A549 (cell line): ENCODE measurements at regions not wholly inside any gene's neighbourhood (a gene's known extent, or its start where the extent isn't known, plus 50 kb on each side); places are given as distances from the start of the nearest gene placed in this dataset.

Source experiments
- ATAC-seq, 2 experiments: fragments of 200-7000 bp in 1 of 2; fragments of >200 bp in 1 of 2; cut with Nextera tagmentation in 1 of 2; cut with Tn5 transposase in 1 of 2; 3 replicates each; pipeline versions ENCODE4 v1.8.0 to v1.9.1; 2018 to 2020; ENCODE audit warnings: mild to moderate bottlenecking in 1 of 2, moderate library complexity in 1 of 2
- CTCF ChIA-PET: fragments of 300-600 bp; sonication (Branson Sonifier 250); formaldehyde crosslinking; extraction: SDS; loops from one replicate; lab custom pipeline; 2021; ENCODE audit warnings: antibody characterized with exemption, inconsistent platforms; lab: Yijun Ruan, JAX
- POLR2A ChIA-PET: fragments of 350-600 bp; formaldehyde crosslinking; extraction: SDS; loops from one replicate; lab custom pipeline; 2021; ENCODE audit warnings: antibody characterized with exemption, inconsistent platforms; lab: Yijun Ruan, JAX
- DNase-seq, 2 experiments: peaks; one replicate each; pipeline versions ENCODE4 v3.0.0 to v3.0.0-alpha.2; 2011 to 2016; ENCODE audit warnings: low read depth in 1 of 2, low spot score in 1 of 2
- FAIRE-seq: peaks from 2 replicates; lab custom pipeline; 2011; peaks lifted over from hg19 to GRCh38; lab: Jason Lieb, UNC
- H3K27ac ChIP-seq, 2 experiments: fragments of >200 bp; sonication (Bioruptor Twin); formaldehyde crosslinking; 3 replicates each; pipeline ENCODE4 v1.5.1; 2016 to 2017
- H3K4me1 ChIP-seq: fragments of >200 bp; sonication (Bioruptor Twin); formaldehyde crosslinking; 3 replicates; pipeline ENCODE4 v1.6.1; 2016
- H3K4me2 ChIP-seq: fragments of >200 bp; sonication (Bioruptor Twin); formaldehyde crosslinking; 3 replicates; pipeline ENCODE4 v1.6.1; 2016
- H3K4me3 ChIP-seq: fragments of >200 bp; sonication (Bioruptor Twin); formaldehyde crosslinking; 3 replicates; pipeline ENCODE4 v1.5.1; 2016
- H3K9me3 ChIP-seq: fragments of >200 bp; sonication (Bioruptor Twin); formaldehyde crosslinking; 3 replicates; pipeline ENCODE4 v1.6.1; 2016
- CBX2 ChIP-seq: fragments of 200-600 bp; sonication (generic); IDR thresholded peaks from 2 replicates; pipeline ENCODE4 v1.6.1; 2016; ENCODE audit warnings: low read depth, mild to moderate bottlenecking, borderline replicate concordance
- CBX8 ChIP-seq: fragments of 200-600 bp; sonication (generic); IDR thresholded peaks from 2 replicates; pipeline ENCODE4 v1.6.1; 2016
- CEBPB ChIP-seq, 2 experiments: fragments of >200 bp in 1 of 2; sonication (Bioruptor Twin) in 1 of 2; formaldehyde crosslinking in 1 of 2; IDR thresholded peaks; 2 replicates each; pipeline ENCODE4 v1.6.1; 2012 to 2016
- CHD2 ChIP-seq: fragments of 150-350 bp; IDR thresholded peaks from 2 replicates; pipeline ENCODE4 v1.6.1; 2014; ENCODE audit warnings: low read length; ENCODE audit not compliant: partially characterized antibody
- EHMT2 ChIP-seq: fragments of 200-600 bp; sonication (generic); IDR thresholded peaks from 2 replicates; pipeline ENCODE4 v1.6.1; 2016; ENCODE audit warnings: antibody characterized with exemption, low read depth, mild to moderate bottlenecking, moderate library complexity
- ESRRA ChIP-seq: fragments of 150-350 bp; IDR thresholded peaks from 2 replicates; pipeline ENCODE4 v1.6.1; 2014; ENCODE audit warnings: mild to moderate bottlenecking, low read length, borderline replicate concordance
- FOXS1 ChIP-seq: fragments of 250-450 bp; sonication (Bioruptor Pico); IDR thresholded peaks from 2 replicates; pipeline ENCODE4 v1.5.0; 2020; ENCODE audit warnings: mild to moderate bottlenecking, moderate library complexity
- GATA3 ChIP-seq: IDR thresholded peaks from 2 replicates; pipeline ENCODE4 v1.6.1; 2012; ENCODE audit warnings: borderline replicate concordance
- KDM1A ChIP-seq: fragments of 200-600 bp; sonication (generic); IDR thresholded peaks from 2 replicates; pipeline ENCODE4 v1.6.1; 2016; ENCODE audit warnings: low read depth, mild to moderate bottlenecking
- KDM5A ChIP-seq: fragments of 200-600 bp; sonication (generic); IDR thresholded peaks from 2 replicates; pipeline ENCODE4 v1.6.1; 2016; ENCODE audit warnings: antibody characterized with exemption, mild to moderate bottlenecking
- MAFK ChIP-seq: fragments of 450-650 bp; IDR thresholded peaks from 2 replicates; pipeline ENCODE4 v1.6.1; 2014; ENCODE audit not compliant: partially characterized antibody
- MYC ChIP-seq: IDR thresholded peaks from 2 replicates; pipeline ENCODE4 v1.6.1; 2012; ENCODE audit warnings: mild to moderate bottlenecking, inconsistent platforms, low read length, improper control_type of control experiment, borderline replicate concordance
- NFE2L2 ChIP-seq: fragments of 150-350 bp; conservative IDR thresholded peaks from 2 replicates; pipeline ENCODE4 v1.6.1; 2014; ENCODE audit warnings: low read length
- POLR2AphosphoS2 ChIP-seq: conservative IDR thresholded peaks from 2 replicates; pipeline ENCODE4 v1.6.1; 2012; ENCODE audit warnings: low read length, improper control_type of control experiment, inconsistent platforms
- RAD21 ChIP-seq, 2 experiments: fragments of >200 bp in 1 of 2; sonication (Bioruptor Twin) in 1 of 2; formaldehyde crosslinking in 1 of 2; IDR thresholded peaks in 1 of 2; conservative IDR thresholded peaks in 1 of 2; 2 replicates in 1 of 2; 3 replicates in 1 of 2; pipeline ENCODE4 v1.6.1; 2012 to 2018; ENCODE audit warnings: inconsistent platforms in 1 of 2
- RARB ChIP-seq: fragments of 250-450 bp; sonication (Bioruptor Pico); IDR thresholded peaks from 2 replicates; pipeline ENCODE4 v1.8.0; 2021; ENCODE audit warnings: mild to moderate bottlenecking, moderate library complexity
- RFX5 ChIP-seq: fragments of 450-650 bp; IDR thresholded peaks from 2 replicates; pipeline ENCODE4 v1.7.1; 2014; ENCODE audit warnings: antibody characterized with exemption, mild to moderate bottlenecking, moderate library complexity
- RNF2 ChIP-seq: fragments of 200-600 bp; sonication (generic); IDR thresholded peaks from 2 replicates; pipeline ENCODE4 v1.6.1; 2016; ENCODE audit warnings: low read depth, mild to moderate bottlenecking, antibody characterized with exemption, moderate library complexity, borderline replicate concordance
- TP53 ChIP-seq: fragments of 250-450 bp; sonication (Bioruptor Pico); IDR thresholded peaks from 2 replicates; pipeline ENCODE4 v1.5.0; 2021; ENCODE audit warnings: mild to moderate bottlenecking, moderate library complexity
- ZNF302 ChIP-seq: fragments of 250-450 bp; sonication (Bioruptor Pico); IDR thresholded peaks from 2 replicates; pipeline ENCODE4 v1.9.0; 2021; ENCODE audit warnings: inconsistent platforms, mild to moderate bottlenecking, moderate library complexity
- WGBS: methylation state at CpG from one replicate; pipeline ENCODE4 v1.1.6; 2017; ENCODE audit errors: missing lambda C conversion rate; 5-methylcytosine and 5-hydroxymethylcytosine counted together
- TF ChIP-seq, protein P1 (sequence below): fragments of >200 bp; sonication (Bioruptor Twin); formaldehyde crosslinking; IDR thresholded peaks from 3 replicates; pipeline ENCODE4 v1.5.1; 2016
- TF ChIP-seq, protein P2 (sequence below): IDR thresholded peaks from 2 replicates; pipeline ENCODE4 v1.6.1; 2012; ENCODE audit warnings: low read depth, borderline replicate concordance
- TF ChIP-seq, protein P3 (sequence below): fragments of 250-450 bp; sonication (Bioruptor Pico); IDR thresholded peaks from 2 replicates; pipeline ENCODE4 v1.5.0; 2021; ENCODE audit warnings: mild to moderate bottlenecking, moderate library complexity, borderline replicate concordance
- TF ChIP-seq, protein P4 (sequence below): fragments of 450-650 bp; IDR thresholded peaks from 2 replicates; pipeline ENCODE4 v1.6.1; 2014; ENCODE audit warnings: antibody characterized with exemption

DNA sequence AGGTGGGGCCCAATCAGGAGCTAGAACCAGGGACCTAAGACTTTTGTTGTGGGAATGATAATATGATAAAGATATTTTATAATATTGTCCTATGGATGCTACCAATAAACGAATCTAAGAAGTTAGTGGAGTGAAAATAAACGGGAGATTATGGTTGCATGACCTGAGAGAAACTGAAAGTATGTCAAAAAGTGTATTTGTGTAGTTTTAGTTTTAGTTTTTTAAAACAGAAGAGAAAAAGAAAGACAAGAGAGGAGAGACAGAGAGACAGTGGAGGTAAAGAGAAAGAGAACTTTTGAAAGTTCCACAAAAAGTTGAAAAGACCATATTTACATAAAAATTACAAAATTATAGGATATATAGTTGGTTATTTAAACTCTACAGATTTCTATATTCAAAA lies 64.1 kb upstream of the TMPRSS15 start (continued):
- TF ChIP-seq, protein P1, sequence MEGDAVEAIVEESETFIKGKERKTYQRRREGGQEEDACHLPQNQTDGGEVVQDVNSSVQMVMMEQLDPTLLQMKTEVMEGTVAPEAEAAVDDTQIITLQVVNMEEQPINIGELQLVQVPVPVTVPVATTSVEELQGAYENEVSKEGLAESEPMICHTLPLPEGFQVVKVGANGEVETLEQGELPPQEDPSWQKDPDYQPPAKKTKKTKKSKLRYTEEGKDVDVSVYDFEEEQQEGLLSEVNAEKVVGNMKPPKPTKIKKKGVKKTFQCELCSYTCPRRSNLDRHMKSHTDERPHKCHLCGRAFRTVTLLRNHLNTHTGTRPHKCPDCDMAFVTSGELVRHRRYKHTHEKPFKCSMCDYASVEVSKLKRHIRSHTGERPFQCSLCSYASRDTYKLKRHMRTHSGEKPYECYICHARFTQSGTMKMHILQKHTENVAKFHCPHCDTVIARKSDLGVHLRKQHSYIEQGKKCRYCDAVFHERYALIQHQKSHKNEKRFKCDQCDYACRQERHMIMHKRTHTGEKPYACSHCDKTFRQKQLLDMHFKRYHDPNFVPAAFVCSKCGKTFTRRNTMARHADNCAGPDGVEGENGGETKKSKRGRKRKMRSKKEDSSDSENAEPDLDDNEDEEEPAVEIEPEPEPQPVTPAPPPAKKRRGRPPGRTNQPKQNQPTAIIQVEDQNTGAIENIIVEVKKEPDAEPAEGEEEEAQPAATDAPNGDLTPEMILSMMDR: no peak
- no peak for TF ChIP-seq MYC
- no peak for TF ChIP-seq CBX8
- no peak for TF ChIP-seq CHD2

DNA sequence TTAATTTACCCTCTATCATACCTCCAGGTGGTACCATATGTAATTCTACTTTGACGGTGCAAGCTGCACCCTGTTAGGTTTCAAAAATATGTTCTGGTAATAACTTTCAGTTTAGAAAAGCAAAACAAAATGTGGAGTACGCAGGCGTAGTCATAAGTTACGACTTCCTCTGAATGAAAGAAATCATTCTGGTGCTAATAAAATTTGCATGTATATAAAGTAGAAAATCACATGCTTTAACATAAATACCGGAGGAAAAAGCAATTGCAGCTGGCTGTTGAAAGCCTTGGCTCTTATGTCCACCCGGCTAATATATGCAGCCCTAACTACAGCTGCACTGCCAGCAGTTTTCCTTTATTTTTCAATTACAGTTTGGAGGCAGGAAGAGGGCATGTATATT lies 65.2 kb upstream of the TMPRSS15 start:
- no peak overlapping the region for H3K4me3 ChIP-seq
- H3K4me2 ChIP-seq: no peak overlapping the region
- WGBS: 19% methylated on average over 6 of the region's 6 CpGs
- no peak for FAIRE-seq
- TF ChIP-seq CBX2 (no peak), ESRRA (no peak), MAFK (no peak), KDM1A (no peak), ZNF302 (CRISPR knock-in tag) (no peak), RARB (CRISPR knock-in tag) (no peak), RNF2 (no peak), CHD2 (no peak), TP53 (CRISPR knock-in tag) (no peak), RAD21 (conservative IDR thresholded peaks at IDR 0.05 in 1 of 2, IDR thresholded peaks at IDR 0.05 in 1 of 2) (no peak), KDM5A (no peak), EHMT2 (no peak), FOXS1 (CRISPR knock-in tag) (no peak)
- TF ChIP-seq, protein P2, sequence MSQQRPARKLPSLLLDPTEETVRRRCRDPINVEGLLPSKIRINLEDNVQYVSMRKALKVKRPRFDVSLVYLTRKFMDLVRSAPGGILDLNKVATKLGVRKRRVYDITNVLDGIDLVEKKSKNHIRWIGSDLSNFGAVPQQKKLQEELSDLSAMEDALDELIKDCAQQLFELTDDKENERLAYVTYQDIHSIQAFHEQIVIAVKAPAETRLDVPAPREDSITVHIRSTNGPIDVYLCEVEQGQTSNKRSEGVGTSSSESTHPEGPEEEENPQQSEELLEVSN: no peak
- TF ChIP-seq, protein P3, sequence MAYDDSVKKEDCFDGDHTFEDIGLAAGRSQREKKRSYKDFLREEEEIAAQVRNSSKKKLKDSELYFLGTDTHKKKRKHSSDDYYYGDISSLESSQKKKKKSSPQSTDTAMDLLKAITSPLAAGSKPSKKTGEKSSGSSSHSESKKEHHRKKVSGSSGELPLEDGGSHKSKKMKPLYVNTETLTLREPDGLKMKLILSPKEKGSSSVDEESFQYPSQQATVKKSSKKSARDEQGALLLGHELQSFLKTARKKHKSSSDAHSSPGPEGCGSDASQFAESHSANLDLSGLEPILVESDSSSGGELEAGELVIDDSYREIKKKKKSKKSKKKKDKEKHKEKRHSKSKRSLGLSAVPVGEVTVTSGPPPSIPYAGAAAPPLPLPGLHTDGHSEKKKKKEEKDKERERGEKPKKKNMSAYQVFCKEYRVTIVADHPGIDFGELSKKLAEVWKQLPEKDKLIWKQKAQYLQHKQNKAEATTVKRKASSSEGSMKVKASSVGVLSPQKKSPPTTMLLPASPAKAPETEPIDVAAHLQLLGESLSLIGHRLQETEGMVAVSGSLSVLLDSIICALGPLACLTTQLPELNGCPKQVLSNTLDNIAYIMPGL: no peak
- DNase-seq: no peak
- H3K27ac ChIP-seq: no peak overlapping the region
- ATAC-seq: no peak
- no peaks in the 10 kb centered on the region for H3K4me1 ChIP-seq
- ChIA-PET POLR2A (no interaction called here), CTCF (no interaction called here)
- H3K9me3 ChIP-seq: no peaks in the 10 kb centered on the region

DNA sequence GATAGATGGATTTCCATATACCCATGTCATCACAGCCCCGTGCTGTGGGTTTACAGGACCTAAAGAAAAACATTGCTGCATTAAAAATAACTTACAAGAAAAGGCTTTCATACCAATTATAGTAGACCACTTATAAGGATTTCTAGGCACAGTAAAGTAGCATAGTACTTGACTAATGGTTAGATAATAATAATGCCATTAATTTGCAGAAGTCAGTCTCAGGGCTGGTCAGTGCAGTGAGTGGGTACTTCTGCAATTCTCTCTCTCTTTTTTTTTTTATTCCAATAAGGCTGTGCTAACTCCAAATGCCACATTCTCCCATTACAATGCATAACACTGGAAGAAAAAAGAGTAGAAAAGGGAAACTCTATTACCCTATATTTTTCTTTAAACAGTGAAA lies 73.1 kb upstream of the TMPRSS15 start:
- WGBS: 0% methylated on average over 1 of the region's 1 CpG
- no peak for FAIRE-seq

More for the DNA sequence above, 73.1 kb upstream of the TMPRSS15 start:
- Histone ChIP-seq H3K4me2 (no peak overlapping the region), H3K4me1 (no peaks in the 10 kb centered on the region), H3K27ac (no peak overlapping the region), H3K4me3 (no peak overlapping the region), H3K9me3 (no peaks in the 10 kb centered on the region)
- no peak for DNase-seq
- ChIA-PET CTCF (no interaction called here), POLR2A (no interaction called here)
- no peak for ATAC-seq
- TF ChIP-seq GATA3 (no peak), NFE2L2 (no peak), RFX5 (no peak), KDM1A (no peak), CEBPB (IDR thresholded peaks at IDR 0.05) (no peak), POLR2AphosphoS2 (no peak)
- TF ChIP-seq, protein P4, sequence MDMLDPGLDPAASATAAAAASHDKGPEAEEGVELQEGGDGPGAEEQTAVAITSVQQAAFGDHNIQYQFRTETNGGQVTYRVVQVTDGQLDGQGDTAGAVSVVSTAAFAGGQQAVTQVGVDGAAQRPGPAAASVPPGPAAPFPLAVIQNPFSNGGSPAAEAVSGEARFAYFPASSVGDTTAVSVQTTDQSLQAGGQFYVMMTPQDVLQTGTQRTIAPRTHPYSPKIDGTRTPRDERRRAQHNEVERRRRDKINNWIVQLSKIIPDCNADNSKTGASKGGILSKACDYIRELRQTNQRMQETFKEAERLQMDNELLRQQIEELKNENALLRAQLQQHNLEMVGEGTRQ: no peak
